CD14-positive monocyte (primary cell): ENCODE measurements at regions not wholly inside any gene's neighbourhood (a gene's known extent, or its start where the extent isn't known, plus 50 kb on each side); places are given as distances from the start of the nearest gene placed in this dataset.
A peak's percentile ranks its signal among the peaks of the same experiment; 100 is the strongest.

Experiments used
- DNase-seq, 3 donors: peaks; one replicate each; pipeline ENCODE4 v3.0.0-alpha.2; 2011 to 2022
- H2AFZ ChIP-seq: 2 replicates; pipeline ENCODE4 v1.6.0; 2012; ENCODE audit warnings: mild to moderate bottlenecking, low read depth, low read length, inconsistent platforms; ENCODE audit not compliant: insufficient read depth, poor library complexity, severe bottlenecking
- H3K27ac ChIP-seq, 2 donors: 1 replicate in 1 of 2; 2 replicates in 1 of 2; pipeline ENCODE4 v1.5.1; 2012 to 2013; ENCODE audit warnings: low read length in 2 of 2, control low read depth in 1 of 2, inconsistent platforms in 1 of 2, low read depth in 1 of 2, mild to moderate bottlenecking in 1 of 2
- H3K27me3 ChIP-seq, 2 donors: one replicate each; pipeline versions ENCODE4 v1.6.0 to v1.6.1; 2011 to 2013; ENCODE audit warnings: low read length in 2 of 2; ENCODE audit not compliant: control insufficient read depth in 2 of 2, insufficient read depth in 2 of 2
- H3K36me3 ChIP-seq, 2 donors: replicated peaks in 1 of 2; 1 replicate in 1 of 2; 2 replicates in 1 of 2; pipeline versions ENCODE4 v1.5.1 to v1.6.1; 2012 to 2013; ENCODE audit warnings: low read length in 2 of 2, control low read depth in 1 of 2, inconsistent platforms in 1 of 2, mild to moderate bottlenecking in 1 of 2; ENCODE audit not compliant: insufficient read depth in 2 of 2, control insufficient read depth in 1 of 2
- H3K4me1 ChIP-seq, 2 donors: 1 replicate in 1 of 2; 2 replicates in 1 of 2; pipeline versions ENCODE4 v1.5.1 to v1.6.1; 2012 to 2013; ENCODE audit warnings: low read length in 2 of 2, control low read depth in 1 of 2, inconsistent platforms in 1 of 2, mild to moderate bottlenecking in 1 of 2, moderate library complexity in 1 of 2; ENCODE audit not compliant: insufficient read depth in 2 of 2, control insufficient read depth in 1 of 2
- H3K4me2 ChIP-seq: replicated peaks from 2 replicates; pipeline ENCODE3; 2012; ENCODE audit warnings: low read length, moderate library complexity, mild to moderate bottlenecking; ENCODE audit not compliant: poor library complexity, severe bottlenecking; ENCODE audit errors: extremely low read depth
- H3K4me3 ChIP-seq, 3 experiments: fragments of 200-600 bp in 1 of 3; sonication (generic) in 1 of 3; replicated peaks in 1 of 3; 1 replicate in 2 of 3; 2 replicates in 1 of 3; pipeline ENCODE4 v1.5.1; 2011 to 2013; ENCODE audit warnings: low read length in 3 of 3, mild to moderate bottlenecking in 3 of 3, control low read depth in 2 of 3, low read depth in 2 of 3, inconsistent platforms in 1 of 3, moderate library complexity in 1 of 3
- H3K79me2 ChIP-seq: 2 replicates; pipeline ENCODE4 v1.6.0; 2012; ENCODE audit warnings: mild to moderate bottlenecking, control low read depth, inconsistent platforms, low read length, moderate library complexity; ENCODE audit not compliant: insufficient read depth
- H3K9ac ChIP-seq: 2 replicates; pipeline ENCODE4 v1.6.0; 2017; ENCODE audit warnings: low read length, mild to moderate bottlenecking; ENCODE audit not compliant: insufficient read depth, poor library complexity, severe bottlenecking
- H3K9me3 ChIP-seq, 2 donors: replicated peaks in 1 of 2; 1 replicate in 1 of 2; 2 replicates in 1 of 2; pipeline versions ENCODE4 v1.5.1 to v1.6.1; 2012 to 2013; ENCODE audit warnings: low read length in 2 of 2, control low read depth in 1 of 2; ENCODE audit not compliant: control insufficient read depth in 1 of 2, insufficient read depth in 1 of 2
- H4K20me1 ChIP-seq: 2 replicates; pipeline ENCODE4 v1.6.0; 2012; ENCODE audit warnings: mild to moderate bottlenecking, low read length, control low read depth, moderate library complexity; ENCODE audit not compliant: insufficient read depth
- H3K27ac Mint-ChIP-seq, 7 donors: one replicate each; pipeline ENCODE4 v1.8.0; 2020; ENCODE audit warnings: mild to moderate bottlenecking in 7 of 7, mixed read lengths in 7 of 7, moderate library complexity in 6 of 7, inconsistent platforms in 2 of 7
- H3K27me3 Mint-ChIP-seq, 3 donors: one replicate each; pipeline ENCODE4 v1.8.0; 2021 to 2022; ENCODE audit warnings: low read depth in 3 of 3, mild to moderate bottlenecking in 3 of 3, mixed read lengths in 3 of 3, moderate library complexity in 3 of 3, inconsistent platforms in 1 of 3
- H3K36me3 Mint-ChIP-seq, 2 donors: one replicate each; pipeline ENCODE4 v1.8.0; 2020; ENCODE audit warnings: mixed read lengths in 2 of 2, inconsistent platforms in 1 of 2, mild to moderate bottlenecking in 1 of 2
- H3K4me1 Mint-ChIP-seq: one replicate; pipeline ENCODE4 v1.8.0; 2020; ENCODE audit warnings: mild to moderate bottlenecking, mixed read lengths
- H3K4me3 Mint-ChIP-seq, 2 donors: one replicate each; pipeline ENCODE4 v1.8.0; 2020; ENCODE audit warnings: mild to moderate bottlenecking in 2 of 2, mixed read lengths in 2 of 2, moderate library complexity in 1 of 2
- H3K9me3 Mint-ChIP-seq, 7 donors: one replicate each; pipeline ENCODE4 v1.8.0; 2020 to 2022; ENCODE audit warnings: mixed read lengths in 7 of 7, mild to moderate bottlenecking in 6 of 7, moderate library complexity in 6 of 7, inconsistent platforms in 2 of 7
- WGBS: methylation state at CpG from one replicate; pipeline ENCODE4 v1.1.5; 2013; ENCODE audit warnings: missing lambda C conversion rate; ENCODE audit not compliant: insufficient coverage; 5-methylcytosine and 5-hydroxymethylcytosine counted together
- intact Hi-C, 2 donors: fragments of 100-400 bp; cut with micrococcal nuclease; formaldehyde crosslinking; loops; one replicate each; pipeline versions ENCODE4 v1.15.0 to v1.15.1; 2023
- TF ChIP-seq, protein P1 (sequence below): fragments of 200-600 bp; IDR thresholded peaks from one replicate; pipeline ENCODE4 v1.8.0; 2022; ENCODE audit warnings: antibody characterized with exemption, mild to moderate bottlenecking

DNA sequence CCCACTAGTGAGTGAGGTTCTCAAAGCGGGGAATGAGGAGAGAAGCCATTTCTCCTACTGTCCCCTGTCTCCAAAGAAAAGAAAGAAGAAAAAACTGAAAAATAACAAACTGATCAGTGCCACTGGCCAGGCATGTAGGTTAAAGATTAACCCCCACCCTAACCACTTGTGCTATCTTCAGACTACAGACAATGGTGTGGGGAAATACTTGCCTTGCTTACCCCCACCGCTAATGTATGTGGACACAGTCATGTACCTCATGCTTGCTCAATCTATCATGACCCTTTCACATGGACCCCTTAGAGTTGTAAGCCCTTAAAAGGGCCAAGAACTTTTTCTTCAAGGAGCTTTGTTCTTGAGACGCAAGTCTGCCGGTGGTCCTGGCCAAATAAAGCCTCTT, 75.9 kb downstream of the EIF1AY start:
- Histone ChIP-seq H3K9ac (no peak overlapping the region), H2AFZ (no peak overlapping the region), H3K4me3 (no peak overlapping the region), H3K4me1 (no peaks in the 10 kb centered on the region), H3K79me2 (no peaks in the 10 kb centered on the region), H3K9me3 (no peaks in the 10 kb centered on the region), H4K20me1 (no peaks in the 10 kb centered on the region), H3K27ac (no peak overlapping the region), H3K27me3 (no peaks in the 10 kb centered on the region), H3K36me3 (no peaks in the 10 kb centered on the region), H3K4me2 (no peak overlapping the region)
- TF ChIP-seq, protein P1, sequence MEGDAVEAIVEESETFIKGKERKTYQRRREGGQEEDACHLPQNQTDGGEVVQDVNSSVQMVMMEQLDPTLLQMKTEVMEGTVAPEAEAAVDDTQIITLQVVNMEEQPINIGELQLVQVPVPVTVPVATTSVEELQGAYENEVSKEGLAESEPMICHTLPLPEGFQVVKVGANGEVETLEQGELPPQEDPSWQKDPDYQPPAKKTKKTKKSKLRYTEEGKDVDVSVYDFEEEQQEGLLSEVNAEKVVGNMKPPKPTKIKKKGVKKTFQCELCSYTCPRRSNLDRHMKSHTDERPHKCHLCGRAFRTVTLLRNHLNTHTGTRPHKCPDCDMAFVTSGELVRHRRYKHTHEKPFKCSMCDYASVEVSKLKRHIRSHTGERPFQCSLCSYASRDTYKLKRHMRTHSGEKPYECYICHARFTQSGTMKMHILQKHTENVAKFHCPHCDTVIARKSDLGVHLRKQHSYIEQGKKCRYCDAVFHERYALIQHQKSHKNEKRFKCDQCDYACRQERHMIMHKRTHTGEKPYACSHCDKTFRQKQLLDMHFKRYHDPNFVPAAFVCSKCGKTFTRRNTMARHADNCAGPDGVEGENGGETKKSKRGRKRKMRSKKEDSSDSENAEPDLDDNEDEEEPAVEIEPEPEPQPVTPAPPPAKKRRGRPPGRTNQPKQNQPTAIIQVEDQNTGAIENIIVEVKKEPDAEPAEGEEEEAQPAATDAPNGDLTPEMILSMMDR, result no peak
- H3K4me1 Mint-ChIP-seq, result no peaks in the 10 kb centered on the region
- no peak overlapping the region for H3K27ac Mint-ChIP-seq
- H3K36me3 Mint-ChIP-seq, result no peaks in the 10 kb centered on the region
- no peak overlapping the region for H3K4me3 Mint-ChIP-seq
- no CpG with 5 or more reads among the region's 4 CpGs for WGBS
- DNase-seq, result no peak
- H3K9me3 Mint-ChIP-seq, result no peaks in the 10 kb centered on the region
- intact Hi-C loops, result no loop called here
- no peaks in the 10 kb centered on the region for H3K27me3 Mint-ChIP-seq

DNA sequence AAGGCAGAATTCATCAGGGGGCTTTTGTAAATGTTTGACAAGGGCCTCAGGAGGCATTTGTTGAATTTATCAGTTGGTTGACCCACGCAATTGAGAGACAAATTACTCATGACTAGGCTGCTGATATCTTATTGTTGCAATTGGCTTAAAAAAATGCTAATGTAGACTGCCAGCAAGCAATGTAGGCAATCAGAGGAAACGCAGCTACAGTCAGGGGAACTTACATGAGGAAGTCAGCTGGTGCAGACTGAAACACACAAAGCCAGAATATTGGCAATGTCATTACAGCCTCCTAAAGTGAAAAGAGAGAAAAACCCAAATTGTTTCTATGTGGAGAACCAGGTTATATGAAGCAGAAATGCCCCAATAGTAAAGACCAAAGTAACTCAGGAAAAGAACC, 83.9 kb downstream of the EIF1AY start:
- Mint-ChIP-seq H3K27me3 (no peaks in the 10 kb centered on the region), H3K4me1 (peaks cover 4% of the 10 kb centered on the region), H3K4me3 (no peak overlapping the region), H3K36me3 (no peaks in the 10 kb centered on the region), H3K27ac (no peak overlapping the region), H3K9me3 (no peaks in the 10 kb centered on the region)
- intact Hi-C loops, result no loop called here
- peak in 2 of 3 donors; percentile 4 to 28 for DNase-seq
- H3K27me3 ChIP-seq, result no peaks in the 10 kb centered on the region
- TF ChIP-seq, protein P1, result no peak
- H3K4me2 ChIP-seq, result no peak overlapping the region
- H3K4me3 ChIP-seq, result no peak overlapping the region
- no peak overlapping the region for H3K27ac ChIP-seq
- H3K79me2 ChIP-seq, result no peaks in the 10 kb centered on the region
- H3K9me3 ChIP-seq, result no peaks in the 10 kb centered on the region
- H4K20me1 ChIP-seq, result no peaks in the 10 kb centered on the region
- no peaks in the 10 kb centered on the region for H3K36me3 ChIP-seq
- H3K9ac ChIP-seq, result no peak overlapping the region
- no peaks in the 10 kb centered on the region for H3K4me1 ChIP-seq
- WGBS, result no CpG with 5 or more reads among the region's 2 CpGs
- no peak overlapping the region for H2AFZ ChIP-seq
